Neuronal stem cell (in vitro differentiated cells): ENCODE measurements at regions not wholly inside any gene's neighbourhood (a gene's known extent, or its start where the extent isn't known, plus 50 kb on each side); places are given as distances from the start of the nearest gene placed in this dataset.

ENCODE experiments used
- DNase-seq: peaks from one replicate; pipeline ENCODE4 v3.0.0-alpha.2; 2013; ENCODE audit warnings: low spot score
- H2AFZ ChIP-seq: one replicate; pipeline ENCODE4 v1.6.1; 2013; ENCODE audit warnings: mild to moderate bottlenecking, low read length, inconsistent platforms
- H2AK5ac ChIP-seq: 2 replicates; pipeline ENCODE4 v1.6.1; 2013; ENCODE audit warnings: low read depth, mild to moderate bottlenecking, inconsistent platforms, low read length, moderate library complexity, mixed read lengths
- H2BK120ac ChIP-seq: 2 replicates; pipeline ENCODE4 v1.6.1; 2013; ENCODE audit warnings: low read depth, mild to moderate bottlenecking, inconsistent platforms, low read length, moderate library complexity, mixed read lengths
- H2BK12ac ChIP-seq: one replicate; pipeline ENCODE4 v1.6.1; 2013; ENCODE audit warnings: low read length, inconsistent platforms
- H2BK15ac ChIP-seq: 2 replicates; pipeline ENCODE4 v1.6.1; 2013; ENCODE audit warnings: mild to moderate bottlenecking, low read length, inconsistent platforms, mixed read lengths
- H2BK5ac ChIP-seq: one replicate; pipeline ENCODE4 v1.6.1; 2013; ENCODE audit warnings: inconsistent platforms, mild to moderate bottlenecking, low read length, moderate library complexity
- H3K14ac ChIP-seq: one replicate; pipeline ENCODE4 v1.6.1; 2013; ENCODE audit warnings: low read length, inconsistent platforms
- H3K18ac ChIP-seq: 2 replicates; pipeline ENCODE4 v1.6.1; 2013; ENCODE audit warnings: low read length, inconsistent platforms
- H3K23ac ChIP-seq: 2 replicates; pipeline ENCODE4 v1.6.1; 2013; ENCODE audit warnings: low read depth, mild to moderate bottlenecking, mixed read lengths, low read length, inconsistent platforms; ENCODE audit not compliant: poor library complexity
- H3K27ac ChIP-seq: replicated peaks from 3 replicates; pipeline ENCODE4 v1.5.1; 2013; ENCODE audit warnings: low read length, inconsistent platforms
- H3K27me3 ChIP-seq, 3 experiments: 2 replicates each; pipeline ENCODE4 v1.6.1; 2013; ENCODE audit warnings: low read length in 3 of 3, mild to moderate bottlenecking in 2 of 3, inconsistent platforms in 1 of 3, low read depth in 1 of 3, mixed read lengths in 1 of 3, moderate library complexity in 1 of 3; ENCODE audit not compliant: control insufficient read depth in 3 of 3, insufficient read depth in 3 of 3
- H3K36me3 ChIP-seq, 2 donors: replicated peaks in 1 of 2; 2 replicates each; pipeline ENCODE4 v1.6.1; 2013; ENCODE audit warnings: low read length in 2 of 2; ENCODE audit not compliant: control insufficient read depth in 2 of 2, insufficient read depth in 2 of 2
- H3K4ac ChIP-seq: 2 replicates; pipeline ENCODE4 v1.6.1; 2013; ENCODE audit warnings: inconsistent platforms, mild to moderate bottlenecking, low read length, moderate library complexity
- H3K4me1 ChIP-seq, 2 donors: 1 replicate in 1 of 2; 2 replicates in 1 of 2; pipeline ENCODE4 v1.6.1; 2013; ENCODE audit warnings: low read length in 2 of 2, low read depth in 1 of 2; ENCODE audit not compliant: control insufficient read depth in 2 of 2, insufficient read depth in 1 of 2
- H3K4me2 ChIP-seq: one replicate; pipeline ENCODE4 v1.6.1; 2013; ENCODE audit warnings: mild to moderate bottlenecking, low read length, inconsistent platforms; ENCODE audit not compliant: insufficient read depth, poor library complexity, severe bottlenecking
- H3K4me3 ChIP-seq, 2 donors: 2 replicates each; pipeline ENCODE4 v1.5.1; 2013; ENCODE audit warnings: low read length in 2 of 2, mild to moderate bottlenecking in 2 of 2, inconsistent platforms in 1 of 2, moderate library complexity in 1 of 2
- H3K79me1 ChIP-seq: one replicate; pipeline ENCODE4 v1.6.1; 2013; ENCODE audit warnings: low read depth, mild to moderate bottlenecking, inconsistent platforms, low read length, moderate library complexity
- H3K9ac ChIP-seq: one replicate; pipeline ENCODE4 v1.6.1; 2013; ENCODE audit warnings: mild to moderate bottlenecking, low read depth, low read length, inconsistent platforms; ENCODE audit not compliant: poor library complexity
- H3K9me3 ChIP-seq, 2 donors: replicated peaks in 1 of 2; 2 replicates each; pipeline versions ENCODE3 to v1.6.1; 2013; ENCODE audit warnings: low read length in 2 of 2, mild to moderate bottlenecking in 2 of 2, inconsistent platforms in 1 of 2, low read depth in 1 of 2, mixed read lengths in 1 of 2, moderate library complexity in 1 of 2; ENCODE audit not compliant: control insufficient read depth in 2 of 2, insufficient read depth in 1 of 2
- H4K8ac ChIP-seq: one replicate; pipeline ENCODE4 v1.6.1; 2013; ENCODE audit warnings: low read depth, mild to moderate bottlenecking, inconsistent platforms, low read length, moderate library complexity
- H4K91ac ChIP-seq: one replicate; pipeline ENCODE4 v1.6.1; 2013; ENCODE audit warnings: low read length, low read depth, mild to moderate bottlenecking, inconsistent platforms; ENCODE audit not compliant: poor library complexity
- WGBS, 2 donors: extraction: QIAGEN DNeasy Blood & Tissue Kit; methylation state at CpG; one replicate each; pipeline ENCODE4 v1.1.7; 2013; ENCODE audit warnings: missing lambda C conversion rate in 2 of 2, mixed read lengths in 1 of 2; ENCODE audit not compliant: insufficient read length in 2 of 2, insufficient replicate concordance in 1 of 2; ENCODE audit errors: extremely low coverage in 2 of 2; 5-methylcytosine and 5-hydroxymethylcytosine counted together

DNA sequence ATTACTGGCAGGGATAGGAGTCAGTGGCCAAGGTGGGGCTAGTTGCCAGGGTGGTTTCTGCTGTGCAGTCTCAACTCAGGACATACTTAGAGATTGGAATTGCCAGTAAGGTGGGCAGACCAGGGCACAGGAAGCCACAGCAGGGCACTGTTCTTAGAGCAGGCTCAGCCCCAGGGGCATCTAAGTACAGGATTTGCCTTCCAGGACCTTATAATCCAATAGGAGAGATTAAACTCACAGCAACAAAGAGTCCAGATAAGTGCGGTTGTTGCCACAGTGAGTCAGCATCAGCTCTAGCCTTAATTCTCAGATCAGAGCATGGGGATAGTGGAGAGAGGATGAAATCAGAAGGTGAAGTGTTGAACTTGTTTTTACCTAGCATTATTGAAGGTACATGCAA lies 265.8 kb upstream of the TRPC7 start:
- Histone ChIP-seq H3K9ac (no peak overlapping the region), H2AFZ (no peak overlapping the region), H3K23ac (no peak overlapping the region), H3K27me3 (no peaks in the 10 kb centered on the region), H4K91ac (no peak overlapping the region), H3K79me1 (no peaks in the 10 kb centered on the region), H2AK5ac (no peak overlapping the region), H3K4me2 (no peak overlapping the region), H3K4me3 (no peak overlapping the region), H3K18ac (no peak overlapping the region), H3K36me3 (no peaks in the 10 kb centered on the region), H3K14ac (no peak overlapping the region), H2BK12ac (no peak overlapping the region), H4K8ac (no peak overlapping the region), H2BK15ac (no peak overlapping the region), H3K27ac (no peak overlapping the region), H2BK120ac (no peak overlapping the region), H3K4ac (no peak overlapping the region), H2BK5ac (peak overlapping the region; percentile 3), H3K9me3 (no peaks in the 10 kb centered on the region), H3K4me1 (peaks cover 0 to 1% of the 10 kb centered on the region in 2 donors)
- DNase-seq = no peak
- no CpG with 5 or more reads among the region's 1 CpG for WGBS, 2 donors

GRCh38 chr5:136629125-136629792 lies 263.9 kb upstream of the TRPC7 start:
- Histone ChIP-seq H3K79me1 (no peaks in the 10 kb centered on the region), H4K91ac (no peak overlapping the region), H3K27me3 (no peaks in the 10 kb centered on the region), H2BK5ac (no peak overlapping the region), H3K14ac (no peak overlapping the region), H2BK12ac (no peak overlapping the region), H3K9me3 (no peaks in the 10 kb centered on the region), H3K18ac (peak overlapping the region; percentile 24), H3K4ac (no peak overlapping the region), H2AFZ (no peak overlapping the region), H2AK5ac (no peak overlapping the region), H2BK120ac (no peak overlapping the region), H3K9ac (no peak overlapping the region), H3K4me1 (peaks cover 0 to 1% of the 10 kb centered on the region in 2 donors), H3K23ac (no peak overlapping the region), H2BK15ac (no peak overlapping the region), H4K8ac (no peak overlapping the region), H3K4me3 (no peak overlapping the region), H3K27ac (no peak overlapping the region), H3K36me3 (no peaks in the 10 kb centered on the region), H3K4me2 (no peak overlapping the region)
- DNase-seq = no peak
- WGBS, 2 donors = no CpG with 5 or more reads among the region's 10 CpGs

DNA sequence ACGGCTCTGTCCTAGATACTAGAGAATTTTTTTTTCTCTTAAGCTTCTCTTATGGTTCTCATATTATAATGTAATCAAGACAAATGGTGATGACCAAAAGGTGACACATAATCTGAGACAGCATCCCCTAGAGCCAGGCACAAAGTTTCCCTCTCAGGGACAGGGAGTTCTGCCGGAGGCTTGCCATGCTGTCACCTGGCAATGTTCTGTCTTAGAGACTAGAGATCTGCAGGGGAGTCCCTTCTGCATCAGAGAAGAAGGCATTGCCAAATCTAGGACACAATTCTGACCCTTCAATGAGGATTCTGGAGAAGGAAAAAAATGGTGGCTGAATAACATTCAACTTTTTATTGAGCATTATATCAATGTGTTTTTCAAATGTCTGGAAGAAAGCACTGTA lies 261.2 kb upstream of the TRPC7 start:
- Histone ChIP-seq H2BK5ac (no peak overlapping the region), H4K8ac (no peak overlapping the region), H3K36me3 (no peaks in the 10 kb centered on the region), H3K27ac (no peak overlapping the region), H3K9ac (no peak overlapping the region), H2BK15ac (no peak overlapping the region), H2BK12ac (no peak overlapping the region), H4K91ac (no peak overlapping the region), H3K23ac (no peak overlapping the region), H2BK120ac (no peak overlapping the region), H3K4me1 (peaks cover 0 to 1% of the 10 kb centered on the region in 2 donors), H2AK5ac (no peak overlapping the region), H3K4me2 (no peak overlapping the region), H3K18ac (no peak overlapping the region), H3K27me3 (no peaks in the 10 kb centered on the region), H2AFZ (no peak overlapping the region), H3K79me1 (no peaks in the 10 kb centered on the region), H3K4me3 (no peak overlapping the region), H3K14ac (no peak overlapping the region), H3K4ac (no peak overlapping the region), H3K9me3 (no peaks in the 10 kb centered on the region)
- no peak for DNase-seq
- no CpG with 5 or more reads among the region's 2 CpGs for WGBS, 2 donors

GRCh38 chr5:136622747-136623146 lies 257.4 kb upstream of the TRPC7 start:
- no peak overlapping the region for H3K14ac ChIP-seq

More at GRCh38 chr5:136622747-136623146, 257.4 kb upstream of the TRPC7 start:
- DNase-seq = no peak
- Histone ChIP-seq H3K9ac (no peak overlapping the region), H3K4me2 (no peak overlapping the region), H2BK120ac (no peak overlapping the region), H3K36me3 (no peaks in the 10 kb centered on the region), H3K79me1 (no peaks in the 10 kb centered on the region), H3K4me3 (no peak overlapping the region), H3K4me1 (no peaks in the 10 kb centered on the region), H2BK12ac (no peak overlapping the region), H4K91ac (no peak overlapping the region), H3K23ac (no peak overlapping the region), H3K27ac (no peak overlapping the region), H3K4ac (no peak overlapping the region), H3K18ac (no peak overlapping the region), H2AK5ac (no peak overlapping the region), H2BK5ac (no peak overlapping the region), H2BK15ac (no peak overlapping the region), H3K9me3 (no peaks in the 10 kb centered on the region), H3K27me3 (no peaks in the 10 kb centered on the region), H4K8ac (no peak overlapping the region), H2AFZ (no peak overlapping the region)
